Panc1 (cell line): ENCODE measurements at regions not wholly inside any gene's neighbourhood (a gene's known extent, or its start where the extent isn't known, plus 50 kb on each side); places are given as distances from the start of the nearest gene placed in this dataset.

ENCODE experiments used
- POLR2AphosphoS5 ChIP-seq: IDR thresholded peaks from 2 replicates; pipeline ENCODE4 v1.6.1; 2012; ENCODE audit warnings: mild to moderate bottlenecking, low read depth, low read length, moderate library complexity
- TF ChIP-seq, protein P1 (sequence below): fragments of 450-650 bp; IDR thresholded peaks from 2 replicates; pipeline ENCODE4 v1.5.1; 2017; ENCODE audit warnings: mild to moderate bottlenecking

DNA sequence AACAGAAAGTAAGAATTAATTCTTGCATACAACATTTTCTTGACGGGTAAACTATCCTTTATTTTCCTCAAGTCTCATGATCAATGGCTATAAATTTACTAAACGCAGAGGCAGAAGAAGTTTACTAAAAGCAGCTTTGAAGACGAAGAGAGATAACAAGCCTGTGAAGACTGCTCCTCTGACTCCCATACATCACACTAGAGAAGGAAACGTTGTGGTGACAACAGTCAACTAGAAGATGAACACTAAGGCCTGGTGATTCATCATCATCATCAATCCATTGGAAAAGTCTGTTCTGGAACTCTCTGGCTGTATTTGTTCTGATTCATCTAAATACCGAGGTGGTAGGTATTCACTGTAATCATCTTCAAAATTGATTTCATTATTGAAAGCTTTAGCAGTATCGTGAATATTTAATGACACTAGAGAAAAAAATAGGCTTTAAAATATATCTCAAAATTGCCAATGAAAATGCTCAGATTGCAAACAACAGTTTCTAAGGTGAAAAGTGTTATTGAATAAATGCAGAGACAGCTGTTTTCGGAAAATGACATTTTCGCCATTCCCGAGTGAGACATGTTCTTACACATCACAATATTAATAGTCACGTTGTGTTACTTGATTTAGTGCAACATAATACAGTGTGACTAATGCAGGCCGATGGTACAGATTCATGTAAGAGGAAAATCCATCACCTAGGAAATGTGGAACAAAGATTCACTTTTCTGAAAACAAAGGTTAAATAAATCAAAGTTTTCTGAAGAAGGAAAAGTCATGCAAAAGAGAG lies 260.5 kb downstream of the C12orf50 start:
- TF ChIP-seq, protein P1, sequence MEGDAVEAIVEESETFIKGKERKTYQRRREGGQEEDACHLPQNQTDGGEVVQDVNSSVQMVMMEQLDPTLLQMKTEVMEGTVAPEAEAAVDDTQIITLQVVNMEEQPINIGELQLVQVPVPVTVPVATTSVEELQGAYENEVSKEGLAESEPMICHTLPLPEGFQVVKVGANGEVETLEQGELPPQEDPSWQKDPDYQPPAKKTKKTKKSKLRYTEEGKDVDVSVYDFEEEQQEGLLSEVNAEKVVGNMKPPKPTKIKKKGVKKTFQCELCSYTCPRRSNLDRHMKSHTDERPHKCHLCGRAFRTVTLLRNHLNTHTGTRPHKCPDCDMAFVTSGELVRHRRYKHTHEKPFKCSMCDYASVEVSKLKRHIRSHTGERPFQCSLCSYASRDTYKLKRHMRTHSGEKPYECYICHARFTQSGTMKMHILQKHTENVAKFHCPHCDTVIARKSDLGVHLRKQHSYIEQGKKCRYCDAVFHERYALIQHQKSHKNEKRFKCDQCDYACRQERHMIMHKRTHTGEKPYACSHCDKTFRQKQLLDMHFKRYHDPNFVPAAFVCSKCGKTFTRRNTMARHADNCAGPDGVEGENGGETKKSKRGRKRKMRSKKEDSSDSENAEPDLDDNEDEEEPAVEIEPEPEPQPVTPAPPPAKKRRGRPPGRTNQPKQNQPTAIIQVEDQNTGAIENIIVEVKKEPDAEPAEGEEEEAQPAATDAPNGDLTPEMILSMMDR = no peak
- no peak for TF ChIP-seq POLR2AphosphoS5
